HepG2 (cell line): ENCODE measurements at regions not wholly inside any gene's neighbourhood (a gene's known extent, or its start where the extent isn't known, plus 50 kb on each side); places are given as distances from the start of the nearest gene placed in this dataset.

Experiments used
- ATAC-seq: fragments of 200-7000 bp; cut with Tn5 transposase; 3 replicates; pipeline ENCODE4 v1.9.1; 2020; ENCODE audit warnings: mild to moderate bottlenecking, moderate library complexity
- BruUV-seq: library from RNA; stranded (reverse); fragments of 400-500 nt; replicated peaks from 2 replicates; lab custom pipeline; 2021; lab: Mats Ljungman, UMichigan
- CTCF ChIA-PET: fragments of 300-600 bp; formaldehyde crosslinking; extraction: SDS; loops from one replicate; lab custom pipeline; 2021; ENCODE audit warnings: low total read pairs, inconsistent platforms, low intra/inter-chr PET ratio; lab: Yijun Ruan, JAX
- POLR2A ChIA-PET: fragments of 350-600 bp; sonication (Branson Sonifier 250); formaldehyde crosslinking; loops from one replicate; lab custom pipeline; 2020; ENCODE audit warnings: antibody characterized with exemption, inconsistent platforms; lab: Yijun Ruan, JAX
- DNase-seq: peaks from one replicate; pipeline ENCODE4 v3.0.0-alpha.2; 2015; ENCODE audit warnings: low spot score
- FAIRE-seq: peaks from 3 replicates; lab custom pipeline; 2011; peaks lifted over from hg19 to GRCh38; lab: Jason Lieb, UNC
- H2AFZ ChIP-seq: one replicate; pipeline ENCODE4 v1.6.1; 2011; ENCODE audit warnings: low read length, inconsistent platforms
- H3K27ac ChIP-seq: fragments of 300-600 bp; 3 replicates; pipeline ENCODE4 v1.8.0; 2011; ENCODE audit warnings: mixed run types, mild to moderate bottlenecking, mixed read lengths, low read length, inconsistent platforms; ENCODE audit not compliant: insufficient read depth; ENCODE audit errors: extremely low read length
- H3K27me3 ChIP-seq, 2 experiments: fragments of 200-600 bp in 1 of 2; 2 replicates in 1 of 2; 3 replicates in 1 of 2; pipeline versions ENCODE4 v1.6.0 to v1.8.0; 2011; ENCODE audit warnings: low read length in 2 of 2, mild to moderate bottlenecking in 2 of 2, moderate library complexity in 2 of 2, inconsistent platforms in 1 of 2; ENCODE audit not compliant: insufficient read depth in 2 of 2, control insufficient read depth in 1 of 2
- H3K36me3 ChIP-seq, 2 experiments: fragments of 200-600 bp in 1 of 2; replicated peaks in 1 of 2; 2 replicates in 1 of 2; 3 replicates in 1 of 2; pipeline versions ENCODE4 v1.5.1 to v1.8.0; 2011; ENCODE audit warnings: low read length in 2 of 2, inconsistent platforms in 1 of 2; ENCODE audit not compliant: insufficient read depth in 2 of 2, control insufficient read depth in 1 of 2
- H3K4me1 ChIP-seq: 2 replicates; pipeline ENCODE4 v1.5.1; 2012; ENCODE audit warnings: low read length, inconsistent platforms; ENCODE audit not compliant: insufficient read depth
- H3K4me2 ChIP-seq: 2 replicates; pipeline ENCODE4 v1.6.0; 2011; ENCODE audit warnings: low read depth, low read length, inconsistent platforms
- H3K4me3 ChIP-seq, 3 experiments: fragments of 200-600 bp in 1 of 3; sonication (generic), shearing (Covaris generic) in 1 of 3; replicated peaks in 1 of 3; 2 replicates each; pipeline ENCODE4 v1.5.1; 2011 to 2016; ENCODE audit warnings: low read length in 3 of 3, inconsistent platforms in 2 of 3, low read depth in 2 of 3, mild to moderate bottlenecking in 2 of 3, control low read depth in 1 of 3, mixed read lengths in 1 of 3; ENCODE audit not compliant: insufficient read depth in 1 of 3
- H3K79me2 ChIP-seq: one replicate; pipeline ENCODE4 v1.6.1; 2011; ENCODE audit warnings: low read length, inconsistent platforms; ENCODE audit not compliant: insufficient read depth
- H3K9ac ChIP-seq: 2 replicates; pipeline ENCODE4 v1.6.0; 2011; ENCODE audit warnings: mild to moderate bottlenecking, low read depth, low read length, inconsistent platforms; ENCODE audit not compliant: insufficient read depth
- H3K9me3 ChIP-seq: 2 replicates; pipeline ENCODE4 v1.5.1; 2012; ENCODE audit warnings: mild to moderate bottlenecking, low read length
- H4K20me1 ChIP-seq: 2 replicates; pipeline ENCODE4 v1.6.0; 2011; ENCODE audit warnings: inconsistent platforms, mild to moderate bottlenecking, low read length, moderate library complexity; ENCODE audit not compliant: insufficient read depth
- KLF13 ChIP-seq: sonication (generic); formaldehyde crosslinking; IDR thresholded peaks from 2 replicates; pipeline ENCODE4 v1.4.0; 2020; ENCODE audit warnings: mild to moderate bottlenecking, missing genetic modification reagents
- NAIF1 ChIP-seq: sonication (generic); formaldehyde crosslinking; IDR thresholded peaks from 2 replicates; pipeline ENCODE4 v1.5.0; 2020; ENCODE audit warnings: mild to moderate bottlenecking, missing genetic modification reagents, borderline replicate concordance
- NRL ChIP-seq: sonication (generic); formaldehyde crosslinking; IDR thresholded peaks from 2 replicates; pipeline ENCODE4 v1.5.0; 2020; ENCODE audit warnings: missing genetic modification reagents, mild to moderate bottlenecking, moderate library complexity, borderline replicate concordance
- POLR2AphosphoS5 ChIP-seq: IDR thresholded peaks from 2 replicates; pipeline ENCODE4 v1.6.1; 2012; ENCODE audit warnings: low read depth, low read length
- RAD21 ChIP-seq: fragments of 450-650 bp; formaldehyde crosslinking; IDR thresholded peaks from 2 replicates; pipeline ENCODE4 v1.5.0; 2020; ENCODE audit warnings: mild to moderate bottlenecking
- RFX5 ChIP-seq: IDR thresholded peaks from 2 replicates; pipeline ENCODE4 v1.6.1; 2011; ENCODE audit warnings: low read depth, low read length, improper control_type of control experiment
- SETDB1 ChIP-seq: sonication (generic); formaldehyde crosslinking; IDR thresholded peaks from 2 replicates; pipeline ENCODE4 v1.5.1; 2020; ENCODE audit warnings: missing genetic modification reagents, mild to moderate bottlenecking, borderline replicate concordance
- TRIM24 ChIP-seq: sonication (generic); formaldehyde crosslinking; IDR thresholded peaks from 2 replicates; pipeline ENCODE4 v1.8.0; 2022; ENCODE audit warnings: mild to moderate bottlenecking, missing genetic modification reagents
- ZFP37 ChIP-seq: sonication (generic); formaldehyde crosslinking; IDR thresholded peaks from 2 replicates; pipeline ENCODE4 v1.4.0; 2020; ENCODE audit warnings: missing genetic modification reagents, borderline replicate concordance
- ZKSCAN5 ChIP-seq: sonication (generic); formaldehyde crosslinking; IDR thresholded peaks from 2 replicates; pipeline ENCODE4 v1.5.1; 2020; ENCODE audit warnings: mild to moderate bottlenecking, missing genetic modification reagents
- ZNF138 ChIP-seq: sonication (generic); formaldehyde crosslinking; IDR thresholded peaks from 2 replicates; pipeline ENCODE4 v1.5.0; 2020; ENCODE audit warnings: mild to moderate bottlenecking, low read depth, missing genetic modification reagents
- ZNF18 ChIP-seq: sonication (generic); formaldehyde crosslinking; IDR thresholded peaks from 2 replicates; pipeline ENCODE4 v1.8.0; 2022; ENCODE audit warnings: mild to moderate bottlenecking, missing genetic modification reagents; ENCODE audit not compliant: insufficient replicate concordance
- ZNF354B ChIP-seq: sonication (generic); formaldehyde crosslinking; IDR thresholded peaks from 2 replicates; pipeline ENCODE4 v1.8.0; 2022; ENCODE audit warnings: mild to moderate bottlenecking, missing genetic modification reagents
- WGBS: methylation state at CpG from one replicate; pipeline ENCODE4 v1.1.6; 2017; ENCODE audit warnings: low lambda C conversion rate; 5-methylcytosine and 5-hydroxymethylcytosine counted together
- in situ Hi-C: cut with HindIII; loops from 2 replicates; pipeline ENCODE4 v1.10.0; 2017; ENCODE audit warnings: low pct_unique_long_range_greater_than_20kb; ENCODE audit not compliant: extremely low pct_ligation_motif_present
- intact Hi-C: fragments of 100-400 bp; cut with micrococcal nuclease; formaldehyde crosslinking; loops from one replicate; pipeline ENCODE4 v1.10.0; 2022; ENCODE audit not compliant: unreplicated experiment
- TF ChIP-seq, protein P1 (sequence below): sonication (generic); formaldehyde crosslinking; IDR thresholded peaks from 2 replicates; pipeline ENCODE4 v1.5.0; 2020; ENCODE audit warnings: missing genetic modification reagents
- TF ChIP-seq, protein P2 (sequence below): IDR thresholded peaks from 2 replicates; pipeline ENCODE4 v1.6.1; 2016; ENCODE audit warnings: missing genetic modification reagents, missing compliant biosample characterization

GRCh38 chr9:26559506-26559905 is 333.1 kb downstream of the CAAP1 start:
- intact Hi-C loops = no loop called here

DNA sequence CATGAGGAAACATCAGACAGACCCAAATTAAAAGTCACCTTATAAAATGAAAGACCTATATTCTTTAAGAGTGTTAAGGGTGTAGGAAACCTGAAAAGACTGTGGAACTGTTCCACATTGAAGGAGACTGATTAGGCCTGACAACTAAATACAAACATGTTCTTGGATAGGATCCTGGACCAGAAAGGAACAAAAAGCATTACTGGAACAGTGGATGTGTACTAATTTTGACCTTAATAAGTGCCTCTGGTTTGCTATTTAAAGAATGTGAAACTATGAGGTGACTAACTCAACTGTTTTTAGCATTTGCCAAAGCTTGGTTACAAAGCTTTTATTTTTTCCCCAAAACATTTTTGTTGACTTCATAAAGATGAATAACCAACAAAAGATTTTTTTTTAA is 340.6 kb downstream of the CAAP1 start:
- intact Hi-C loops = no loop called here
- Histone ChIP-seq H3K9me3 (no peaks in the 10 kb centered on the region), H3K79me2 (no peaks in the 10 kb centered on the region), H4K20me1 (no peaks in the 10 kb centered on the region), H3K27ac (no peak overlapping the region), H3K4me2 (no peak overlapping the region), H3K27me3 (no peaks in the 10 kb centered on the region), H3K36me3 (no peaks in the 10 kb centered on the region), H3K4me1 (no peaks in the 10 kb centered on the region), H2AFZ (no peak overlapping the region), H3K4me3 (no peak overlapping the region), H3K9ac (no peak overlapping the region)
- ATAC-seq (no peak), FAIRE-seq (no peak), DNase-seq (no peak)
- in situ Hi-C loops = no loop called here
- no TSS peak for BruUV-seq
- TF ChIP-seq NAIF1 = no peak
- TF ChIP-seq, protein P1, sequence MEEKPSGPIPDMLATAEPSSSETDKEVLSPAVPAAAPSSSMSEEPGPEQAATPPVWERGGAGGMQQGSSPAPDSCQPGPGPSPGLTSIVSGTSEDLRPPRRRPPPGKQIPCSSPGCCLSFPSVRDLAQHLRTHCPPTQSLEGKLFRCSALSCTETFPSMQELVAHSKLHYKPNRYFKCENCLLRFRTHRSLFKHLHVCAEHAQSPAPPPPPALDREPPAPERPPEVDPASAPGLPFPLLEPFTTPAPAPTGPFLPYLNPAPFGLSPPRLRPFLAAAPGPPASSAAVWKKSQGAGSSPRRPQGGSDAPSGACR (CRISPR knock-in tag) = no peak
- TF ChIP-seq RFX5 = no peak
- TF ChIP-seq NRL = no peak
- TF ChIP-seq KLF13 (CRISPR knock-in tag) = no peak
- no peak for TF ChIP-seq ZKSCAN5 (CRISPR knock-in tag)
- no peak for TF ChIP-seq TRIM24 (CRISPR knock-in tag)
- no peak for TF ChIP-seq ZNF18 (CRISPR knock-in tag)
- TF ChIP-seq ZFP37 = no peak
- TF ChIP-seq POLR2AphosphoS5 = no peak
- no peak for TF ChIP-seq SETDB1
- ChIA-PET CTCF (no interaction called here), POLR2A (no interaction called here)

More at GRCh38 chr9:26559506-26559905, 333.1 kb downstream of the CAAP1 start:
- Histone ChIP-seq H3K4me3 (no peak overlapping the region), H3K9me3 (no peaks in the 10 kb centered on the region), H4K20me1 (no peaks in the 10 kb centered on the region), H3K27me3 (no peaks in the 10 kb centered on the region), H3K79me2 (no peaks in the 10 kb centered on the region), H2AFZ (no peak overlapping the region), H3K36me3 (no peaks in the 10 kb centered on the region), H3K9ac (no peak overlapping the region), H3K4me2 (no peak overlapping the region), H3K4me1 (peaks cover 7% of the 10 kb centered on the region), H3K27ac (no peak overlapping the region)
- ChIA-PET CTCF (no interaction called here), POLR2A (no interaction called here)
- BruUV-seq = no TSS peak
- ATAC-seq (no peak), DNase-seq (no peak), FAIRE-seq (no peak)
- in situ Hi-C loops = no loop called here
- TF ChIP-seq, protein P2, sequence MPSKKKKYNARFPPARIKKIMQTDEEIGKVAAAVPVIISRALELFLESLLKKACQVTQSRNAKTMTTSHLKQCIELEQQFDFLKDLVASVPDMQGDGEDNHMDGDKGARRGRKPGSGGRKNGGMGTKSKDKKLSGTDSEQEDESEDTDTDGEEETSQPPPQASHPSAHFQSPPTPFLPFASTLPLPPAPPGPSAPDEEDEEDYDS (CRISPR knock-in tag) = no peak
- no peak for TF ChIP-seq ZNF138 (CRISPR knock-in tag)
- no peak for TF ChIP-seq ZNF354B
- TF ChIP-seq RAD21 (CRISPR knock-in tag) = no peak
- 0% methylated on average over 3 of the region's 3 CpGs for WGBS
